NOMO-1 (cell line): ENCODE measurements at regions not wholly inside any gene's neighbourhood (a gene's known extent, or its start where the extent isn't known, plus 50 kb on each side); places are given as distances from the start of the nearest gene placed in this dataset.

Experiments
- DNase-seq, 2 experiments: peaks; one replicate each; lab custom pipeline; 2025; ENCODE audit not compliant: unreplicated experiment in 2 of 2; lab: John Stamatoyannopoulos, UW

DNA sequence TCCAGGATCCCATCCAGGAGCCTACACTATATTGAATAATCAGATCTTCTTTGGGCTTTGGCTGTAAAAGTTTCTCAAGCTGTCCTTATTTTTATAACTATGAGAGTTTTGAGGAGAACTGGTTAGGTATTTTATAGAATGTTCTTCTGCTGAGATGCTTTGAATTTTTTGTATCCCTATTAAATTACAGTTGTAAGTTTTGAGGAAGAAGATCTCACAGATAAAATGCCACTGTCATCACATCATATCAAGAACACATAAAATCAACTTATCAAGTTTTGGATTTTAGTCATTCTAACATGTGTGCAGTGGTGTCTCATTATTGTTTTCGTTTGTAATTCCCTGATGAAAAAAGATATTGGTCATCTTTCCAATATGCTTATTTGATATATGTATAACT is 260.2 kb upstream of the COL3A1 start:
- no peak for DNase-seq

DNA sequence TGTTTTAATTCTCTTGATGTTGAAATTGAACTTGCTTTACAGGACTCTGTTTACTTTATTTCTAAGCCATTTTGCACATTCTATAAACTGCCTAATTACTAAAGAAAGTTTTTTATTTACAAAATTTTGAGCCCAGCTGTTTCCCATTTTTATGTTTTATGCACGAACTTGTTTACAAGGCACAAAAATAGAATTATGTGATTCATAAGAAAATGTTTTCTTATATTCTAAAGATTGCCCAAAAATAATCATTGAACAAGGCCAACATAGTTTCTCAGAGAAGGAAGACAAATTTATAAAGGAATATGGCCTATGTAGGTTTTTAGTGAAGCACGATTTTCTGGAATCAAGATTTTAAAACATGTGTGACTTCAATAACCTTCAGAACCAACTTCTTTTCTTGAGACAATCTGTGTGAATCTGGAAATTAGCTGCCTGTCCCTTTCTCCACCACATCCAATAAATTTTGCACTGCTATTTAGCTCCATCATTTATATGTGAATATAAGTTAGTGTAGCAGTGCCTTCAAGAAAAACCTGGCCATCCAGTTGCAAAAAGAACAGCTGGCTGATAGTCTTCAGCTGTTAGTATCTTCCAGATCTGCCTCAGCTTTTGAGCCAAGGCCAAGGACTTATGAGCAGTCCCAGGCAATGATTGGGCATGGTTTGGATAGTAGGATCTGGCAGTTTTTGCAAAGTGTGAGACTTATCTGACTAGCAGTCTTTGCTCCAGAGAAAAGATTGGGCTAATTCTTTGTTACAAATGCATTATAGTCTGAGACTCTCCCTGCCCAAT is 253.2 kb upstream of the COL3A1 start:
- no peak for DNase-seq

DNA sequence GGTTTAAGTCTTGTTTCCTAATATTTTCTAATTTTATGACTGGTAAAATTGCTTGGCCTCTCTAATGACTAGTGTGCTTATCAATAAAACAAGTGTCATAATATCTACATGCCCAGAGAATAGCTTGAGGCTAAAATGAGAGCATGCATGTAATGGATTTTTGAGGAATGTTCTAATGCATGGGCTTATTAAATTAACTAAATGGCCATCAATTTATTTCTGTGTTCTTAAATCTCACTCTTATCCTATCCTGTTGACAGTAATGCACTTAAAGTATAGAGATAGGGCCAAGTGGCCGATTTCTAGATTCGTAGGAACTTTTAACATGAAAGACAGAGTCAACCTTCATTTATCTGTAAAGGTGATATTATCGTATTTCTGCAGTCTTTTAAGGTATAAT is 252.4 kb upstream of the COL3A1 start:
- no peak for DNase-seq

DNA sequence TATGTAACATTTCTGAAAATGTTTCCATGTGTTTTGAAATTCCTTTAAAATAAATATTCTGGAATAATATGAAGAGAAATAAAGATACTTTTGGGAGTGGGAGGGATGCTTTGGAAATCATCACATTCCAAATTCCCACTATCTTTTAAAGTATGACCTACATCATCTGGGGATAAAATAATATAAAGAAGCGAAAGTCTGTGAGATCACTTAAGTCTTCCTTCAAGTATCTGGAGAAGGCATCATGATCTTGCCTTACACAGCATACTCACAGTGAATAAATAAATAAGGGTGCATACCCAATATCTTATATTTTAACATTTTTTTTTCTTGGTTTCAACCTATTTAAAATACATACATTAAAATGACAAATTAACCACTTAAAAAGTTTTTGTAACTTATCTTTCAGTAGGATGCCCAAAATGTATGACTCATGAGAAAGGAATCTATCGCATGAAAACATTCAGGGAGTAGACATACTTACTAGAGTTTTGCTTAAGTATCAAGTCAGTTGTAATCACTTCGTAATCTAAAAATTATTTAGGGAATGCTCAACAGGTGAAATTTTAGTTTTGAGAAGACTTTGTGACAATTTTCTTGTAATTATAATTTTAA is 248.3 kb upstream of the COL3A1 start:
- DNase-seq, result no peak

DNA sequence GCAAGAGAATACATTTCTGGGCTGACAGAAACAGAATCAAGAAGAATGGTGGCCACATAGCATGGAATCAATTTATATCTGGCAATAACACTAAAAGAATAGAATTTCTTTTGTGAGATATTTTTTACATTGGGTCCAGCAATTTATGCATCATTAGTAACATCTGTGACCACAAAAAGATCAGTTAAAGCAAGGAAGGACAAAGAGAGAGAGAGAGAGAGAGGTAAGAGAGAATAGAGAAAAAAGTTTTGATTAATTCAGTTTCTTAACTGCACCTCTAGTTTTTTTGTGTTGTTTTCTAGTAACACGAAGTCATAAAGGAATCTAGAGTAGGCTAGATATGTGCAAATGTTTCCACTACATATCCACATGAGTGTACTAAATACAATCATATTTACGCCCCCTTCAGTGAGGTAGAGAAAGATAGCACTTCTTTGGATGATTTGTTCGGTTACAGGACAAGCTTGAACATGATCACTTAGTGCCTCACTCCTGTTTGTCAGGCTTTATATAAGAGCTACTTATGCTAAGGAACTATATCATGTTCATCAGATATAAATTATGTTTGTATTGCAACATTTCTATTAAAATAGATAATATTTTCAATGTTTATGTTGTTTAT is 247.4 kb upstream of the COL3A1 start:
- DNase-seq, result no peak

DNA sequence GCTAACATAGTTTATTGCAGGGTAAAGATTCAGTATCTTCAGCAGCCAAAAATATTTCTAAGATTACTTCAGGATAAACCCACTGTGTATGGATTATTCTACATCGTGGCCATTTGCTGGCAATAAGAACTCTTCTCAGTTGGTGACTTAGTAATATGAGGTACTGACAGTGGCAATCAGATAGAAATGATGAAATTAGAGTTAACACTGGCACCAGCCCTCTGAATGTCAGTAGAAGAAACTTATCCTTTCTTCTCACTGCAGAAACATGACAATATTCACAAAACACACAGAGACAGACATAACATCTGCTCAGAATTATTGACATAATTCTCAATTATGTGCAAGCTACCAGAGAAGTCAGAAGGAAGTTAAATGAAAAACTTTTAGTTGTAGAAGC is 246.3 kb upstream of the COL3A1 start:
- DNase-seq, result no peak

DNA sequence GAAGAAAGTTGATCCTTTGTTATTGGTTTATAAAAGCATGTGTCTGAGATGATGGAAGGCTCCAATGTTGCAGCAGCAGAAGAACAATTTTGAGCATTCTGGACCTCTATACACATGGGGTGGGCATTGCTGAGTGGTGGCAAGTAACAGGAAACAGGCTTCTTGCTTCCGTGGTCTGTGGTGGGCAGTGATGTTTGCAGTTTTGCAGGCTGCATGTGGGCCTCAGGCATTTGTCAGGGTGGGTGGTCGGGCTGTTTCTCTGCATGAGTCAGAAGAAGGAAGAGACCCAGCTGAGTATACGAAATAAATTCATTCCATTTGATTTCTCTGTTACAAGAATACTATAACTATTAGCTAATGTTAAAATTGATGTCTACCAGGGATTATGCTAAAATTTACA is 239.5 kb upstream of the COL3A1 start:
- DNase-seq, result no peak

DNA sequence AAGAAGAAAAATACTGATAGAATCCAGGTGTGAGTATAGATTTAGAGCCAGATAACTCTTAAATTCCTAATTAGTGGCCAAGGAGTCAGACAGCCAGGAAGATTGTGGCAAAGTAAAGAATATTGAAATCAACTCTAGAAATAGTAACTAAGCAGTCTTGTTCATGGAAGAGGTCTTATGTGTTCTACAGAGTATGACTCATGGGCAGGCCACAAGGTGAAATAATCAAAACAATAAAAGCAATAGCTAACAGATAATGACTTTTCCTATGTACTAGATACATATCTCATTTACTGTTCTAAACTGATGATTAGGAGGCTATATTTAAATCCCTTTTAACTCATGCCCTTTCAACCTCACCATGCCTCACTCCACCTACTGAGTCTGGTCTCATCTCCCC is 227.4 kb upstream of the COL3A1 start:
- no peak for DNase-seq

DNA sequence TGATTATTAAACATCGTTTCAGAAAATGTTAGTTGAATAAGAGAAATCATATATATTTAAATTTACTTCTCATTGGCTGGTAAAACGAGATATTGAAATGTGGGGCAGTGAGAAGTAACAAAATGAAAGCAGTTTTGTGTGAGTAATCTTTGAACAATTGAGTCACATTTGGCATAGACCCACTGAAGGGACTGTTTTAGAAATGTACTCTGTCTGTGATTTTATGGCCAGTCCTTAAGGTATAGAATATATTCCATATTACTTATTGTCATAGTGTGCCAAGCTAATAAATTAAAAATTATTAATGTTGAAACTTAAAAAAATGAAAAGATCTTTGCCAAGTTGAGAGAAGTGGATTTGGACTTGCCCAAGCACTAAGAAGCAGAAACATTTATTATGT is 222.4 kb upstream of the COL3A1 start:
- DNase-seq, result no peak

DNA sequence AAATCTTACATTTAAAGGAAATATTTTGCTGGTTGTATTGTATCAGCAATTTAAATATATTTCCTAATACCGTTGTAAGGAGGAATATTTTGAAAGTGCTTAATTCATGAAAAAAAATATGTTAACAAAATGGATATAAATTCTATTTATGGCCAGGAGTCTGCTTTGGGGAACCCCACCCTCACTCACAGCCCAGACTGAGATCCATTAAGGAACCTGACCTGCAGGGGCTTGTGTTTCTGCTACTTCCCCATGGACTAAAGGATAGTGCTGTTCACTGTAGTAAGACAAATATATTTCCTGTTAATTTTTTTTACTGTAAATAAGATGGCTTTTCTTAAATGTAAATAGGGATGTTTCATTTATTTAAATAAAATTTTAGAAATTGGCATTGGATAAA is 221.9 kb upstream of the COL3A1 start:
- no peak for DNase-seq

DNA sequence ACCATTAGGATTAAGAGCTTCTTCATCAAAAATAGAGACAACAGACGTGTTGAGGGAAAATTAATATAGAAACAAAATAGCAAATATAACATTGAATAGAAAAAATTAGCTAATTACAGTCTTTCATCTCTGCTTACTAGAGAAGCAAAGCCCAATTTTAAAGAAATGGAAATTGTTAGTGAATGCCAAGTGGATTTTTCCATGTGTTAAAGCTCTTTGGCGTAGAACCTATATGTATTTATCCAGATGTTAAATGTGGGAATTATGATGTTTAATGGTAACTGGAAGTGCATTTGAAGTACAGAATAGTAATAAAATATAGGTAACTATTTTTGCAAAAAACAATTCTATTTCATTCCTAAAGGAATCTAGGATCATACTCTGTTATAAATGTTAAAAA is 212.0 kb upstream of the COL3A1 start:
- no peak for DNase-seq

DNA sequence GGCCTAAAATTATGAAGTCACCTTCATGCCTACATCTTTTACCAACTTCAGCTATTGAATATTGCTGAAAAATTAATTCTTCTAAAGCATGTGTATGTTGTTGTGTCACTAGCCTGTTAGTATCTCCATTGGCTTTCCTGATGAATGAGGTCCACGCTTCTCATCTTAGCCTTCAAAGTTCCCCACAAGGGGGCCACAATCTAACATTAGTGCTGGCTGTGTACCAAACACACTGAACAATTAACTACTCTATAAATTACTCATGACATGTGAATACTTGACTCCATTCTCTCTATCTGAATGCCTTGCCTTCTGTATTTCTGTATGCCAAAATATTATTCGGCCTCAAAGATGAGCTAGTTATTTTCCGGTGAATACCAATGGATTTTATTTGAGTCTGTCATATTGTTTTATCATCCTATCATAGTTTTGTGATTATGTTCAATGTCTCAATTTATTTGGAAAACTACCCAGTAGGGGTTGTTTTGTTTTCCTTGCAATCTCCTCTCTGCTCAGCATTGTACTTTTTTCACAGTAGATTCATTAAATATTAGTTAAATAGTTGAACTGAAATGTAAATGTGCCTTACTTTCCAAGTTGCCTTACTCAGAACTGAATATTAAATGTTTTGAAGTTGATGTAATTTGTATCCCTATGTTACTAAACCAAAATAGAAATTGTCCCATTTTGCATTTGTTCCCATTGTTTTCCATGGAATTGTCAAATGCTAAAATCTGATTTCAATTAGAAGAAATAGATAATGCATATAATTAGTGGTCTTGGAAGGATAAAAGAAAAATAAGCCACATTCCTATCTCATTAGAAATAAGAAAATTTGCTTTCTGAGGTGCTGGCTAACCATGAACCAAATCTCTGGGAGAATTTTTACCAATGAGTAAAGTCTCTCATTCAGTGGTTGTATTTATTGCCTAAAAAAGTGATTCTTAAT is 208.4 kb upstream of the COL3A1 start:
- DNase-seq, result no peak

DNA sequence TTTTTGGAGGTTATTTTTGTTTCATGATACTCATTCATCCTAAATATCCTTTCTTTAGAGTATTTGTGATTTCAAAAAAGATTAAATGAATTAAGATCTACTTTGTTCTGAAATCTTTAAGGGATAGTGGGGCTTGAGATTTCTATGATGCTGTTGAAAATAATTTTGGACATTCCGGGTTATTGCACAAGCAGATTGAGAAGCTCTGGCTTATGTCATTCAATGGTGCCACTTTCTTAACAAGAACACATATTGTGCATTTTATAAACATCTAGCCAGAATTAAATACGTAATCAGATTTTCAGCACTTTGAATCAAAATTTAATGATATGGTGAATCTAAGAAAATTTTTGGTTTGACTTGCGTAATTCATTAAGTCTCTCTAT is 207.7 kb upstream of the COL3A1 start:
- DNase-seq, result no peak

DNA sequence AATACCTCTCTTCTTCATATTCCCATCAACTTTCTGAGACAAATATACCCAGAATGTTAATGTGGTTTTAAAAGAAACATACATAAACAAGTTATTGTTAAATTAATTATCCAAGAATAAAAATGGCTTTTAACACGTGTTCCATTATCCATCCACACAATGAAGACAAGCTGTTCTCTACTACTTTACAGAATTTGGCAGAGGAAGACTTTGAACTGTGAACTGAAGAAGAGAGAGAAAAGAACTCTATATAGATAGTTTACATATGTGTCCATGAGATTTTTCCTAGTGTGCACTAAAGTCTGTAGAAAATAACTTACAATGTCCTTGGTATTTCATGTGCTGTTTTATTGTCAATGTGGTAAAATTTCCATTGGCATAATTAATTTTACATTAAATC is 207.0 kb upstream of the COL3A1 start:
- DNase-seq, result no peak

DNA sequence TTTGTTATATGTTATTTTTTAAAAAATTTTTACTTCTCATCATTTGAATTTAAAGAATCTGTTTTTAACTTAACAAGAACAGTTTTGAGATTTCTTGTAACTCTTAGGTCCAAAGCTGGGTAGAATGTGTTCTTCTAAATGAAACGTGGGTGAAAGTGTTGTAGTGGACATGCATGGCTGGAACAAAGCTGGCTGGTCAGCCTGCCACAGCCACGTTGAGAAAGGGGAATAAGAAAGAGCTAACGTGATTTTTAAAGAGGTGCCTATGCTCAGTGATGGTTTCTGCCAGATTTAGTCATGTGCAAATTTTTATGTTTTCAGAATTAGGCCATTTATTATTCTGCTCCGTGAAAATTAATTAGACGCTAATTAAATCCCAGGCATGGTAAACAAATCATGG is 203.9 kb upstream of the COL3A1 start:
- no peak for DNase-seq

DNA sequence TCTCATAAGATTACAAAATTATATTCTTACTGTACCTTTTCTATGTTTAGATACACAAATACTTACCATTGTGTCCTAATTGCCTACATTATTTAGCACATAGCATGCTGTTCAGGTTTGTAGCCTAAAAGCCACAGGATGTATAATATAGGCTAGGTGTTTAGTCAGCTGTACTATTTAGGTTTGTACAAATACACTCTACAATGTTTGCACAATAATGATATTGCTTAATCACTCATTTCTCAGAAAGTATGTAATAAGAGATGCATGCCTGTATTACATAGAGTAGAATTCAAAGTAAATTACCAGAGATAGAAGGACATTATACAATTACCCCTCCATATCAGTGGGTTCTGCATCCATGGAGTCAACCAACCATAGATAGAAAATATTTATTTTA is 201.1 kb upstream of the COL3A1 start:
- no peak for DNase-seq

DNA sequence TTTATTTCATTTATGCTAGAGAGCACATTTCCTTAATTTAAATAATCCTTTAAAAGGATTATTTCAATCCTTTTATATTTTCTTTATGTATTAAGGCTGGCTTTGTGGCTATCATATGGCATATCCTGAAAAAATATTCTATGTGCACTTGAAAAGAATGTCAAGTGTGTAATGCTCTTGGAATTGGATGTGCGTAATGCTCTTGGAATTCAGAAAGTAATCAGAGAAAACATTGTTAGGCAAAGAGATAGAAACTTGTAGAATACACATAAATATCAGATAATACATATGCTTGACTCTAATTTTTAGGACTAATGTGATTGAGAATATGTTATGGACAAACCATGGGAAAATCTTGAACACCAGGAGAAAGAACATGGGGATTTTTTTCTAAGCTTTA is 197.5 kb upstream of the COL3A1 start:
- DNase-seq, result no peak

DNA sequence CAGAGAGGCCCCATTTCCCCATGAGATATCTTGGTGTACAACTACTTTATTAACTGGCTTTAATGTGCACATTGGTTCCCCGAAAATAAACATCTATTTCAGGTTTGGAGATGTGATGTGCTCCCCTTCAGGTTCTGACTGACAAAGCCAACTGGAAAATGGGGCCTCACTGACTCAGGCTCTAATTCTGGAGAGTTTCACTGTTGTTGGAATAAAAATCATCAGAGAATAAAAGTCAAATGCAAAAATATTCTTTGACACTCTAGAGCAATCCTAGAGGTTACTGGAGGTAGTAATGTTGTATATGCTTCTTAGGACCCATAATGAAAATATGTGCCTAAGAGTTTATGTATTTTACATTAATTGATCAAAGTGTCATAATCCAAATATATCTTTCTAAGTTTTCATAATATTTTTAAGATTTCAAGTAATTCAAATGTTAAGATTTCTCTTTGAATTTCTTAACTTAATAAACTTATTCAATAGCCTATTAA is 189.9 kb upstream of the COL3A1 start:
- no peak for DNase-seq

DNA sequence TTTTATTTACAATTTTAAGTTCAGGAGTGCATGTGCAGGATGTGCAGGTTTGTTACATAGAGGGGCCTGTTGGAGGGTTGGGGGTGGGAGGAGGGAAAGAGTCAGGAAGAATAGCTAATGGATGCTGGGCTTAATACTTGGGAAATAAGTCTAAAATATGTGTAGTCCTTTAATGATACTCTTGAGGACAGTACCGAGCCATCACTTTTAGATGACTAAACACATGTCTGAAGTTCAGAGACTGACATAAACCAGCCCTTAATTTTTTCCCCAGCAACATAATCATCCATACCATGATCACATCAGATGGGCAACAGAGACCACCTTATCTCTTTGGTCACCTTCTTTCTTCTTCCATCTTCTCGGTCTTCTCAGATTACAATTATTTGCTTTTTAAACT is 189.1 kb upstream of the COL3A1 start:
- no peak for DNase-seq

DNA sequence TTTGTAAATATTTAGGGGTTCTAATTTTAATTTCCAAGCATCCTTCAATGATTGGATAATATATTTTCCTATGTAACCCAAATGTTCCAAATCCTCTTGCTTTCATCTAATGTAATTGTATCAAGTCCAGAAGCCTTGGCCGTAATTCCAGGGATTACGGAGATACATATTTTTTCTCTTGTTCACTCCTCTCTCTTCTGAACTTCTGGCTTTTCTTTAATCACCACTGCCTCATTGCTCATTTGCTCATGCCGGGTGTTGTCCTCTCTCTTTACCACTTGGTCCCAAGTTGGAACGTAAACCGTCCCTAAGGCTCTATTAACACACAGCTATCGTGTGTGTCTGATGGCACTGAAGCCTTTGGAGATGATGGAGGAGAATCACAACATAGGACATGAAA is 188.7 kb upstream of the COL3A1 start:
- no peak for DNase-seq

DNA sequence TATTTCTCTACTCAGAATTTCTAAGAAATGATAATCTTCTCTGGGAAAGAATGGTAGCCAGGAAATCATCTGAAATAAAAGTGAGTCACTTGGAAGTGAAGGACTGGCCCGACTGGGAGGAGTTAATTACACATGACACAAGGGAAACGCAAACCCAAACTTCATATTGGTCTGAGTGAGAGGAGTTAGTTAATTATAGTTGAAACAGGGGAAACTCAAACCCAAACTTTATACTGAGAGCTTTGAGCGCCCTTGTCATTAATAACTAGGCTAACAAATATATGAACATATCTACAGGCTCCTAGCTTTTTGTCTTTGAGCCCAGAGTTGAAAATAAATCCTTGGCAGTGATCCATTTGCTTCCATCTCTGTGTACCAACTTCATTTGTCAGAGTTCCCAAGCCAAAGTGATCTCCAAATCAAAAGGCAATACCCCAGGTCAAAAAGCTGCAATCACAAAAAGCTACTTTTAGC is 187.8 kb upstream of the COL3A1 start:
- DNase-seq, result no peak
